HEK293T (cell line): ENCODE measurements at regions not wholly inside any gene's neighbourhood (a gene's known extent, or its start where the extent isn't known, plus 50 kb on each side); places are given as distances from the start of the nearest gene placed in this dataset.

Source experiments
- L3MBTL2 ChIP-seq: fragments of 450-650 bp; conservative IDR thresholded peaks from 2 replicates; pipeline ENCODE4 v1.6.1; 2016; ENCODE audit warnings: mild to moderate bottlenecking
- ZNF384 ChIP-seq: fragments of 450-650 bp; IDR thresholded peaks from 2 replicates; pipeline ENCODE4 v1.6.1; 2016

GRCh38 chr17:33952425-33952824 is 302.7 kb upstream of the CCL2 start:
- TF ChIP-seq ZNF384, result no peak
- TF ChIP-seq L3MBTL2, result no peak
